Neuronal stem cell (in vitro differentiated cells): ENCODE measurements at regions not wholly inside any gene's neighbourhood (a gene's known extent, or its start where the extent isn't known, plus 50 kb on each side); places are given as distances from the start of the nearest gene placed in this dataset.
"Not testable (repeated sequence)": the region's sequence is repeated elsewhere in the genome, so short reads cannot be mapped to it uniquely, and the experiment has no call there.

Source experiments
- DNase-seq: peaks from one replicate; pipeline ENCODE4 v3.0.0-alpha.2; 2013; ENCODE audit warnings: low spot score
- H2AFZ ChIP-seq: one replicate; pipeline ENCODE4 v1.6.1; 2013; ENCODE audit warnings: mild to moderate bottlenecking, low read length, inconsistent platforms
- H2AK5ac ChIP-seq: 2 replicates; pipeline ENCODE4 v1.6.1; 2013; ENCODE audit warnings: low read depth, mild to moderate bottlenecking, inconsistent platforms, low read length, moderate library complexity, mixed read lengths
- H2BK120ac ChIP-seq: 2 replicates; pipeline ENCODE4 v1.6.1; 2013; ENCODE audit warnings: low read depth, mild to moderate bottlenecking, inconsistent platforms, low read length, moderate library complexity, mixed read lengths
- H2BK12ac ChIP-seq: one replicate; pipeline ENCODE4 v1.6.1; 2013; ENCODE audit warnings: low read length, inconsistent platforms
- H2BK15ac ChIP-seq: 2 replicates; pipeline ENCODE4 v1.6.1; 2013; ENCODE audit warnings: mild to moderate bottlenecking, low read length, inconsistent platforms, mixed read lengths
- H2BK5ac ChIP-seq: one replicate; pipeline ENCODE4 v1.6.1; 2013; ENCODE audit warnings: inconsistent platforms, mild to moderate bottlenecking, low read length, moderate library complexity
- H3K14ac ChIP-seq: one replicate; pipeline ENCODE4 v1.6.1; 2013; ENCODE audit warnings: low read length, inconsistent platforms
- H3K18ac ChIP-seq: 2 replicates; pipeline ENCODE4 v1.6.1; 2013; ENCODE audit warnings: low read length, inconsistent platforms
- H3K23ac ChIP-seq: 2 replicates; pipeline ENCODE4 v1.6.1; 2013; ENCODE audit warnings: low read depth, mild to moderate bottlenecking, mixed read lengths, low read length, inconsistent platforms; ENCODE audit not compliant: poor library complexity
- H3K27ac ChIP-seq: replicated peaks from 3 replicates; pipeline ENCODE4 v1.5.1; 2013; ENCODE audit warnings: low read length, inconsistent platforms
- H3K27me3 ChIP-seq, 3 experiments: 2 replicates each; pipeline ENCODE4 v1.6.1; 2013; ENCODE audit warnings: low read length in 3 of 3, mild to moderate bottlenecking in 2 of 3, inconsistent platforms in 1 of 3, low read depth in 1 of 3, mixed read lengths in 1 of 3, moderate library complexity in 1 of 3; ENCODE audit not compliant: control insufficient read depth in 3 of 3, insufficient read depth in 3 of 3
- H3K36me3 ChIP-seq, 2 donors: replicated peaks in 1 of 2; 2 replicates each; pipeline ENCODE4 v1.6.1; 2013; ENCODE audit warnings: low read length in 2 of 2; ENCODE audit not compliant: control insufficient read depth in 2 of 2, insufficient read depth in 2 of 2
- H3K4ac ChIP-seq: 2 replicates; pipeline ENCODE4 v1.6.1; 2013; ENCODE audit warnings: inconsistent platforms, mild to moderate bottlenecking, low read length, moderate library complexity
- H3K4me1 ChIP-seq, 2 donors: 1 replicate in 1 of 2; 2 replicates in 1 of 2; pipeline ENCODE4 v1.6.1; 2013; ENCODE audit warnings: low read length in 2 of 2, low read depth in 1 of 2; ENCODE audit not compliant: control insufficient read depth in 2 of 2, insufficient read depth in 1 of 2
- H3K4me2 ChIP-seq: one replicate; pipeline ENCODE4 v1.6.1; 2013; ENCODE audit warnings: mild to moderate bottlenecking, low read length, inconsistent platforms; ENCODE audit not compliant: insufficient read depth, poor library complexity, severe bottlenecking
- H3K4me3 ChIP-seq, 2 donors: 2 replicates each; pipeline ENCODE4 v1.5.1; 2013; ENCODE audit warnings: low read length in 2 of 2, mild to moderate bottlenecking in 2 of 2, inconsistent platforms in 1 of 2, moderate library complexity in 1 of 2
- H3K79me1 ChIP-seq: one replicate; pipeline ENCODE4 v1.6.1; 2013; ENCODE audit warnings: low read depth, mild to moderate bottlenecking, inconsistent platforms, low read length, moderate library complexity
- H3K9ac ChIP-seq: one replicate; pipeline ENCODE4 v1.6.1; 2013; ENCODE audit warnings: mild to moderate bottlenecking, low read depth, low read length, inconsistent platforms; ENCODE audit not compliant: poor library complexity
- H3K9me3 ChIP-seq, 2 donors: replicated peaks in 1 of 2; 2 replicates each; pipeline versions ENCODE3 to v1.6.1; 2013; ENCODE audit warnings: low read length in 2 of 2, mild to moderate bottlenecking in 2 of 2, inconsistent platforms in 1 of 2, low read depth in 1 of 2, mixed read lengths in 1 of 2, moderate library complexity in 1 of 2; ENCODE audit not compliant: control insufficient read depth in 2 of 2, insufficient read depth in 1 of 2
- H4K8ac ChIP-seq: one replicate; pipeline ENCODE4 v1.6.1; 2013; ENCODE audit warnings: low read depth, mild to moderate bottlenecking, inconsistent platforms, low read length, moderate library complexity
- H4K91ac ChIP-seq: one replicate; pipeline ENCODE4 v1.6.1; 2013; ENCODE audit warnings: low read length, low read depth, mild to moderate bottlenecking, inconsistent platforms; ENCODE audit not compliant: poor library complexity
- WGBS, 2 donors: extraction: QIAGEN DNeasy Blood & Tissue Kit; methylation state at CpG; one replicate each; pipeline ENCODE4 v1.1.7; 2013; ENCODE audit warnings: missing lambda C conversion rate in 2 of 2, mixed read lengths in 1 of 2; ENCODE audit not compliant: insufficient read length in 2 of 2, insufficient replicate concordance in 1 of 2; ENCODE audit errors: extremely low coverage in 2 of 2; 5-methylcytosine and 5-hydroxymethylcytosine counted together

DNA sequence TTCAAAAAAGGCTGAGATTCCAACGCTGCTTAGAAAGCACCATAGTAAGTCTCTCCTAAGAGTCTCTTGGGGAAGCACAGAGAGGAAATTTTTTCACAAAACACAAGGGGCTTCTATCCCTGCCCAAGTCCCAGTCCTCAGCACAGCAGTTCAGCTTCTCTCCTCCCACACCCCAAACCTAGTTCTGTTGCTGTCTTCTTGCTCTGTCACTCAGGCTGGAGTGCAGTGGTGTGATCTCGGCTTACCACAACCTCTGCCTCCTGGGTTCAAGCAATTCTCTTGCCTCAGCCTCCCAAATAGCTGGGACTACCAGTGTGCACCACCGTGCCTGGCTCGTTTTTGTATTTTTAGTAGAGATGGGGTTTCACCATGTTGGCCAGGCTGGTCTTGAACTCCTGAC is 79.2 kb downstream of the FGD2 start:
- not testable (repeated sequence) for H3K9me3 ChIP-seq, H2AFZ ChIP-seq, H3K79me1 ChIP-seq, H2BK15ac ChIP-seq, H3K4me2 ChIP-seq, H4K8ac ChIP-seq, H3K4me1 ChIP-seq, H3K4ac ChIP-seq, H2BK12ac ChIP-seq, H3K27ac ChIP-seq, H3K4me3 ChIP-seq, H3K27me3 ChIP-seq, H2AK5ac ChIP-seq, H4K91ac ChIP-seq, H3K14ac ChIP-seq, H3K9ac ChIP-seq, H3K23ac ChIP-seq, H2BK120ac ChIP-seq, H2BK5ac ChIP-seq, H3K36me3 ChIP-seq, DNase-seq, H3K18ac ChIP-seq
- WGBS, 2 donors = no CpG with 5 or more reads among the region's 4 CpGs

DNA sequence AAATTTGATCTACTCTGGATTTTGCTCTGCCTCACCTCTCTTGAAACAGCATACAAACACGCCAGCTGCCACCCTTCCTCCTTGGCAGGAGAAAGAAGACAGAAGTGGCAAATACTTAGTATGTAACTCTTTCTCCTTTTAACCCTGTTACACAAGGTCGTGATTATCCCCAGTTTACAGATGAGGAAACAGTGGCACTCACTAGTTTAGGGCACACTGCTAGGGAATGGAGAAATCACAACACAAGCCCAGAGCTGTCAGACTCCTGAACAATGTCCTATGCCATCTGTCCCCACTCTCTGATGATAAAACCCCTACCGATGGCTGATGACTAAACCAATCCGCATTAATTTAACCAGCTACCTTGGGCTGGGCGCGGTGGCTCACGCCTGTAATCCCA is 79.7 kb downstream of the FGD2 start:
- no peak overlapping the region for H2AK5ac ChIP-seq
- H3K9me3 ChIP-seq = no peaks in the 10 kb centered on the region
- no peak for DNase-seq
- no peaks in the 10 kb centered on the region for H3K27me3 ChIP-seq
- H4K8ac ChIP-seq = no peak overlapping the region
- no peak overlapping the region for H2BK5ac ChIP-seq
- no CpG with 5 or more reads among the region's 7 CpGs for WGBS, 2 donors
- H3K9ac ChIP-seq = no peak overlapping the region
- no peak overlapping the region for H3K14ac ChIP-seq
- H3K36me3 ChIP-seq = no peaks in the 10 kb centered on the region
- H3K4ac ChIP-seq = no peak overlapping the region
- H2BK15ac ChIP-seq = no peak overlapping the region
- no peaks in the 10 kb centered on the region for H3K79me1 ChIP-seq
- H3K4me3 ChIP-seq = no peak overlapping the region
- H2BK120ac ChIP-seq = no peak overlapping the region
- no peaks in the 10 kb centered on the region for H3K4me1 ChIP-seq
- H4K91ac ChIP-seq = no peak overlapping the region
- no peak overlapping the region for H2BK12ac ChIP-seq
- no peak overlapping the region for H2AFZ ChIP-seq
- no peak overlapping the region for H3K4me2 ChIP-seq
- no peak overlapping the region for H3K18ac ChIP-seq
- H3K27ac ChIP-seq = no peak overlapping the region
- no peak overlapping the region for H3K23ac ChIP-seq

- no peak overlapping the region for H4K91ac ChIP-seq
- H2BK12ac ChIP-seq = no peak overlapping the region
- H2BK120ac ChIP-seq = no peak overlapping the region
- H3K27ac ChIP-seq = no peak overlapping the region
- no peak overlapping the region for H2BK5ac ChIP-seq
- H3K4me3 ChIP-seq = no peak overlapping the region
- H2BK15ac ChIP-seq = no peak overlapping the region
- no peak overlapping the region for H2AFZ ChIP-seq
- H3K27me3 ChIP-seq = no peaks in the 10 kb centered on the region
- H2AK5ac ChIP-seq = no peak overlapping the region
- peaks cover 0 to 2% of the 10 kb centered on the region in 2 donors for H3K4me1 ChIP-seq
- H3K79me1 ChIP-seq = no peaks in the 10 kb centered on the region
- no CpG with 5 or more reads among the region's 2 CpGs for WGBS, 2 donors
- no peak overlapping the region for H3K18ac ChIP-seq
- H3K14ac ChIP-seq = no peak overlapping the region
- no peak overlapping the region for H3K23ac ChIP-seq
- H3K4ac ChIP-seq = no peak overlapping the region
- no peak overlapping the region for H4K8ac ChIP-seq
- no peaks in the 10 kb centered on the region for H3K9me3 ChIP-seq
- no peak for DNase-seq
- H3K9ac ChIP-seq = no peak overlapping the region
- H3K36me3 ChIP-seq = no peaks in the 10 kb centered on the region
- H3K4me2 ChIP-seq = no peak overlapping the region
Measured at GRCh38 chr6:37088897-37089296, 81.1 kb upstream of the PIM1 start.

GRCh38 chr6:37089783-37090182 is 80.2 kb upstream of the PIM1 start:
- no peak for DNase-seq
- no peak overlapping the region for H3K4me2 ChIP-seq
- H4K8ac ChIP-seq = no peak overlapping the region
- no CpG with 5 or more reads among the region's 3 CpGs for WGBS, 2 donors
- H3K4me1 ChIP-seq = peaks cover 0 to 2% of the 10 kb centered on the region in 2 donors
- H2BK15ac ChIP-seq = no peak overlapping the region
- H3K18ac ChIP-seq = no peak overlapping the region
- no peak overlapping the region for H2BK5ac ChIP-seq
- H2AFZ ChIP-seq = no peak overlapping the region
- H3K36me3 ChIP-seq = no peaks in the 10 kb centered on the region
- no peaks in the 10 kb centered on the region for H3K27me3 ChIP-seq
- no peak overlapping the region for H3K27ac ChIP-seq
- H4K91ac ChIP-seq = no peak overlapping the region
- no peak overlapping the region for H3K23ac ChIP-seq
- no peak overlapping the region for H2BK12ac ChIP-seq
- no peak overlapping the region for H3K9ac ChIP-seq
- no peak overlapping the region for H2BK120ac ChIP-seq
- no peaks in the 10 kb centered on the region for H3K79me1 ChIP-seq
- no peak overlapping the region for H3K4me3 ChIP-seq
- H3K4ac ChIP-seq = no peak overlapping the region
- no peak overlapping the region for H2AK5ac ChIP-seq
- no peaks in the 10 kb centered on the region for H3K9me3 ChIP-seq
- H3K14ac ChIP-seq = no peak overlapping the region
